Femur (tissue), 1 donor: ENCODE measurements at regions not wholly inside any gene's neighbourhood (a gene's known extent, or its start where the extent isn't known, plus 50 kb on each side); places are given as distances from the start of the nearest gene placed in this dataset.

Experiments
- DNase-seq: peaks from one replicate; pipeline ENCODE4 v3.0.0-alpha.2; 2017

GRCh38 chr4:137310166-137310565, 222.1 kb downstream of the PCDH18 start:
- DNase-seq, result no peak

- DNase-seq, result no peak
These were observed 222.9 kb downstream of the PCDH18 start for GRCh38 chr4:137309424-137309823.

- peak; percentile 51 for DNase-seq
These were observed 224.5 kb downstream of the PCDH18 start for GRCh38 chr4:137307806-137308205.

- no peak for DNase-seq
These were observed 231.5 kb downstream of the PCDH18 start for GRCh38 chr4:137300776-137301175.

GRCh38 chr4:137299281-137299680, 233.0 kb downstream of the PCDH18 start:
- DNase-seq, result no peak

GRCh38 chr4:137293281-137293680, 239.0 kb downstream of the PCDH18 start:
- DNase-seq, result no peak

- no peak for DNase-seq
These were observed 248.6 kb downstream of the PCDH18 start for GRCh38 chr4:137283737-137284136.

- no peak for DNase-seq
These were observed 253.9 kb downstream of the PCDH18 start for GRCh38 chr4:137278431-137278830.

GRCh38 chr4:137274404-137274803, 257.9 kb downstream of the PCDH18 start:
- no peak for DNase-seq

GRCh38 chr4:137267024-137267423, 265.3 kb downstream of the PCDH18 start:
- no peak for DNase-seq

- DNase-seq, result no peak
These were observed 265.8 kb downstream of the PCDH18 start for GRCh38 chr4:137266511-137266910.

GRCh38 chr4:137263206-137263605, 269.1 kb downstream of the PCDH18 start:
- DNase-seq, result no peak

GRCh38 chr4:137253949-137254348, 278.3 kb downstream of the PCDH18 start:
- no peak for DNase-seq

GRCh38 chr4:137249112-137249511, 283.2 kb downstream of the PCDH18 start:
- DNase-seq, result no peak

- no peak for DNase-seq
These were observed 293.7 kb downstream of the PCDH18 start for GRCh38 chr4:137238456-137239162.

GRCh38 chr4:137226900-137227299, 305.4 kb downstream of the PCDH18 start:
- DNase-seq, result no peak

GRCh38 chr4:137226221-137226620, 306.1 kb downstream of the PCDH18 start:
- no peak for DNase-seq

GRCh38 chr4:137213372-137214173, 318.7 kb downstream of the PCDH18 start:
- DNase-seq, result no peak

- no peak for DNase-seq
These were observed 319.7 kb downstream of the PCDH18 start for GRCh38 chr4:137212601-137213000.

- no peak for DNase-seq
These were observed 323.1 kb downstream of the PCDH18 start for GRCh38 chr4:137209240-137209639.

GRCh38 chr4:137206781-137207180, 325.5 kb downstream of the PCDH18 start:
- no peak for DNase-seq

- DNase-seq, result no peak
These were observed 328.7 kb downstream of the PCDH18 start for GRCh38 chr4:137203601-137204000.

- DNase-seq, result no peak
These were observed 332.0 kb downstream of the PCDH18 start for GRCh38 chr4:137200322-137200721.

- DNase-seq, result no peak
These were observed 333.5 kb downstream of the PCDH18 start for GRCh38 chr4:137198791-137199190.
